ENCODE measurements at regions not wholly inside any gene's neighbourhood (a gene's known extent, or its start where the extent isn't known, plus 50 kb on each side); places are given as distances from the start of the nearest gene placed in this dataset.
"Not testable (repeated sequence)": the region's sequence is repeated elsewhere in the genome, so short reads cannot be mapped to it uniquely, and the experiment has no call there.

- H3K27me3 ChIP-seq (ENCODE audit: control insufficient read depth in 1 of 2, insufficient read depth in 2 of 2, low read length in 2 of 2), result no peaks in the 10 kb centered on the region
- H3K4me2 ChIP-seq (ENCODE audit: low read depth, low read length), result no peak overlapping the region
These were observed 385.7 kb downstream of the MBD2 start for GRCh38 chr18:53838746-53839145.

GRCh38 chr18:53821141-53821540 is 403.3 kb downstream of the MBD2 start:
- no CpG with 5 or more reads among the region's 1 CpG for WGBS (ENCODE audit: low lambda C conversion rate)
- BruUV-seq (replicated peaks); ATAC-seq; DNase-seq (ENCODE audit: low spot score); H3K27me3 ChIP-seq (ENCODE audit: control insufficient read depth in 1 of 2, insufficient read depth in 2 of 2, low read length in 2 of 2); CTCF ChIA-PET (ENCODE audit: low intra/inter-chr PET ratio, low total read pairs); H3K9ac ChIP-seq (ENCODE audit: insufficient read depth, low read depth, low read length); H3K36me3 ChIP-seq (replicated peaks in 1 of 2; ENCODE audit: control insufficient read depth in 1 of 2, insufficient read depth in 2 of 2, low read length in 2 of 2); H3K27ac ChIP-seq (ENCODE audit: extremely low read length, insufficient read depth, low read length); in situ Hi-C loops (cut with HindIII; ENCODE audit: extremely low pct_ligation_motif_present, low pct_unique_long_range_greater_than_20kb); H3K79me2 ChIP-seq (ENCODE audit: insufficient read depth, low read length); H3K4me3 ChIP-seq (replicated peaks in 1 of 3; ENCODE audit: insufficient read depth in 1 of 3, low read depth in 2 of 3, low read length in 3 of 3); H4K20me1 ChIP-seq (ENCODE audit: insufficient read depth, low read length); H2AFZ ChIP-seq (ENCODE audit: low read length); H3K9me3 ChIP-seq (ENCODE audit: low read length); H3K4me2 ChIP-seq (ENCODE audit: low read depth, low read length); intact Hi-C loops (cut with micrococcal nuclease; ENCODE audit: unreplicated experiment); H3K4me1 ChIP-seq (ENCODE audit: insufficient read depth, low read length); FAIRE-seq: not testable (repeated sequence)
- POLR2A ChIA-PET, result interaction anchor here (0.6 kb wide), 1 partner anchor 245 kb away, joined by 3 read pairs; no protein-coding TSS in a partner anchor

More at GRCh38 chr18:53838746-53839145, 385.7 kb downstream of the MBD2 start:
- Histone ChIP-seq H3K36me3 (replicated peaks in 1 of 2; ENCODE audit: control insufficient read depth in 1 of 2, insufficient read depth in 2 of 2, low read length in 2 of 2) (no peaks in the 10 kb centered on the region), H3K4me3 (replicated peaks in 1 of 3; ENCODE audit: insufficient read depth in 1 of 3, low read depth in 2 of 3, low read length in 3 of 3) (no peak overlapping the region), H2AFZ (ENCODE audit: low read length) (no peak overlapping the region), H3K27ac (ENCODE audit: extremely low read length, insufficient read depth, low read length) (no peak overlapping the region), H3K4me1 (ENCODE audit: insufficient read depth, low read length) (no peaks in the 10 kb centered on the region), H4K20me1 (ENCODE audit: insufficient read depth, low read length) (no peaks in the 10 kb centered on the region), H3K9ac (ENCODE audit: insufficient read depth, low read depth, low read length) (no peak overlapping the region), H3K79me2 (ENCODE audit: insufficient read depth, low read length) (no peaks in the 10 kb centered on the region), H3K9me3 (ENCODE audit: low read length) (peaks cover 23% of the 10 kb centered on the region)
- ChIA-PET CTCF (ENCODE audit: low intra/inter-chr PET ratio, low total read pairs) (no interaction called here), POLR2A (no interaction called here)
- BruUV-seq (replicated peaks), result no TSS peak
- TF ChIP-seq ZNF350 (CRISPR knock-in tag; IDR thresholded peaks at IDR 0.05; ENCODE audit: borderline replicate concordance, low read depth) (no peak), BCL6 (CRISPR knock-in tag; IDR thresholded peaks at IDR 0.05) (no peak), SP4 (CRISPR knock-in tag; IDR thresholded peaks at IDR 0.05) (no peak), SATB2 (CRISPR knock-in tag; IDR thresholded peaks at IDR 0.05) (no peak), ZNF580 (CRISPR knock-in tag; IDR thresholded peaks at IDR 0.05; ENCODE audit: borderline replicate concordance, low read depth) (no peak), TAF1 (CRISPR knock-in tag; IDR thresholded peaks at IDR 0.05) (no peak), ZNF256 (CRISPR knock-in tag; conservative IDR thresholded peaks at IDR 0.05) (no peak), KAT2B (IDR thresholded peaks at IDR 0.05; ENCODE audit: borderline replicate concordance, low read depth, low read length) (no peak), CHD4 (IDR thresholded peaks at IDR 0.05; ENCODE audit: borderline replicate concordance, low read length) (no peak), CREM (IDR thresholded peaks at IDR 0.05) (no peak), CREM (CRISPR knock-in tag; IDR thresholded peaks at IDR 0.05) (no peak), ZNF354B (CRISPR knock-in tag; IDR thresholded peaks at IDR 0.05) (no peak), ZNF160 (CRISPR knock-in tag; IDR thresholded peaks at IDR 0.05) (no peak), ZNF451 (CRISPR knock-in tag; IDR thresholded peaks at IDR 0.05) (no peak), ZNF224 (CRISPR knock-in tag; IDR thresholded peaks at IDR 0.05) (no peak), ZNF792 (CRISPR knock-in tag; IDR thresholded peaks at IDR 0.05) (no peak), TMF1 (CRISPR knock-in tag; IDR thresholded peaks at IDR 0.05; ENCODE audit: low read depth) (no peak)
- intact Hi-C loops (cut with micrococcal nuclease; ENCODE audit: unreplicated experiment) (no loop called here), in situ Hi-C loops (cut with HindIII; ENCODE audit: extremely low pct_ligation_motif_present, low pct_unique_long_range_greater_than_20kb) (no loop called here)
- no peak for FAIRE-seq
- no peak for ATAC-seq
- WGBS (ENCODE audit: low lambda C conversion rate), result 0% methylated on average over 4 of the region's 4 CpGs
- DNase-seq (ENCODE audit: low spot score), result no peak

Measured in HepG2 (cell line).